GM18499 (cell line): ENCODE measurements at regions not wholly inside any gene's neighbourhood (a gene's known extent, or its start where the extent isn't known, plus 50 kb on each side); places are given as distances from the start of the nearest gene placed in this dataset.
"Not testable (repeated sequence)": the region's sequence is repeated elsewhere in the genome, so short reads cannot be mapped to it uniquely, and the experiment has no call there.

ENCODE experiments used
- ATAC-seq: cut with Tn5 transposase; IDR thresholded peaks from one replicate; pipeline ENCODE4 v1.9.1; 2021; ENCODE audit warnings: moderate number of reproducible peaks; ENCODE audit not compliant: insufficient read depth, unreplicated experiment

GRCh38 chr12:31832740-31833729, 104.2 kb upstream of the AMN1 start:
- ATAC-seq: no peak

DNA sequence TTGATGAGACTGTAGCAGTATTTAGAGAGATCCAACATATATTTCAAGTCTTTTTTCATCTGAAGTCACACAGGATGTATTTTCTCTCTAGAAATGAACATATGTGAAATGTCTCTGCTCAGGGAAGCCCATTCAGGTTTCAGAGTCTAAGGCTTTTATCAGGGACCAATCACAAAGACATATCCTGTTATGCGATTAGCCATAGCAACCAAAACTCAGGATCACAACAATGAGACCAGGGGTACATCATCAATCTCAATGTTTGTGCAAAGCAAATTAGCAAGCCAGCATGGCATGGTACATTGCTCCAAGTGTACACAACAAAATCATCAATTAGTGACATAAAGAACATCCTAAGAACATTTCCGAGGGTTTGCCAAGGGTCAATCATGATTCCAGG, 99.2 kb upstream of the AMN1 start:
- ATAC-seq: no peak

GRCh38 chr12:31822761-31823160, 93.9 kb upstream of the AMN1 start:
- ATAC-seq: no peak

DNA sequence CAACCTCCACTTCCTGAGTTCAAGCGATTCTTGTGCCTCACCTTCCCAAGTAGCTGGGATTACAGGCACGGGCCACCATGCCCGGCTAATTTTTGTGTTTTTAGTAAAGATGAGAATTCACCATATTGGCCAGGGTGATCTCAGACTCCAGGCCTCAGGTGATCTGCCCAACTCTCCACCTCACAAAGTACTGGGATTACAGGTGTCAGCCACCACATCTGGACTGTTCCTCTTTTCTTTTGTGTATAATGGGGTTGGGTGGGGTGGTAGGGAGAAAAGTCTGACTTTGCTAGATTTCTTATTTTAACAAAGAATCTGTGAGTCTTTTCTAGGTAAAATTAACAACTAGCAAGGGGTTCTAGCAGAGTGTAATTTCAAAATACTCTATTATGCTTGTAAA, 92.7 kb upstream of the AMN1 start:
- no peak for ATAC-seq

DNA sequence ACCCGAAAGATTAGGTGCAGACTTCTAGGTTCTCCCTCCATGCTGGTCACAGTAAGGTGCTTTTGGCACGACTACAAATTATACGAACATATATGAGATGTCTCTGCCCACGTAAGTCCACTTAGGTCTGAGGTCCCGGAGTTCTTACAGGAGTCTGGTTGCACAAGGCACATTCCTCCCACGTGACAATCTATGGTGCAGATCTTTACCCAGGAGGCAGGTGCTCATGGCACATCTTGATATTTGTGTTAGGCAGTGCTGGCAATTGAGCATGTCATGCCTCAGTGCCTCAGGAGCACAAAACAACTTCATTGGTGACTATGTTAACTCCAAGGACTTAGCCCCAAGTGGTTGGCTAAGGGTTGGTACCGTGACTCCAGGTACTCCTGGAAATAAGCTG, 92.0 kb upstream of the AMN1 start:
- no peak for ATAC-seq

- no peak for ATAC-seq
Observed at GRCh38 chr12:31819427-31819826, 90.6 kb upstream of the AMN1 start.

- ATAC-seq: no peak
Observed at GRCh38 chr12:31818623-31819268, 89.9 kb upstream of the AMN1 start.

DNA sequence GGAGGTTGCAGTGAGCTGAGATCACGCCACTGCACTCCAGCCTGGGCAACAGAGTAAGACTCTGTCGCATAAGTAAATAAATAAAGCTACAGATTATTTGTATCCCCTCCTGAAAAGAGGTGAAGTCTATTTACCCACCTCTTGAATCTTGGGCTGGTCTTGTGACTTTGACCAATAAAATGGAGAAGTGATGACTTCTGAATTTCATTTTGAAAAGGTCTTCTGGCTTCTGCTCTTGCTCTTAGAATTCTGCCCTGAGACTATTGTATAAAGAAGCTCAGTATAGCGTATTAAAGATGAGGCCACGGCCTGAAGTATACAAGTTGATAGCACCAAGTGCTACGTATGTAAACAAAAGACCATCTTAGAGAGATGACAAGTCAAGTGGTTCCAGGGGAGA, 88.3 kb upstream of the AMN1 start:
- ATAC-seq: no peak

DNA sequence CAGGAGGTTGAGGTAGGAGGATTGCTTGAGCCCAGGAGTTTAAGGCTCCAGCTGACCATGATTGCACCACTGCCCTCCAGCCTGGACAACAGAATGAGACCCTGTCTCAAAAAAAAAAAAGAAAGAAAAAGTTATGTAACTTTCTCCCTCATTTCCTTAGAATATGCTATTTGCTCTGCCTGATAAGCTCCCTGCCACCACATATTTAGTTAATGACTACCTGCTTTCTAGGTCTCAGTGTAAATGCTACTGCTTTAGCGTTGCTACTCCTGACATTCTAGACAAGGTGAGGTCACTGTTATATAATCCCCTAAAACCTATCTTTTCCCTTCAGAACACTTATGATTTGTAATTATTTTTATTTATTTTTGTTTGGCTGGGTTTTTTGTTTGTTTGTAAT, 86.3 kb upstream of the AMN1 start:
- no peak for ATAC-seq

GRCh38 chr12:31813305-31813704, 84.5 kb upstream of the AMN1 start:
- no peak for ATAC-seq

GRCh38 chr12:31807773-31808097, 78.9 kb upstream of the AMN1 start:
- ATAC-seq: no peak

DNA sequence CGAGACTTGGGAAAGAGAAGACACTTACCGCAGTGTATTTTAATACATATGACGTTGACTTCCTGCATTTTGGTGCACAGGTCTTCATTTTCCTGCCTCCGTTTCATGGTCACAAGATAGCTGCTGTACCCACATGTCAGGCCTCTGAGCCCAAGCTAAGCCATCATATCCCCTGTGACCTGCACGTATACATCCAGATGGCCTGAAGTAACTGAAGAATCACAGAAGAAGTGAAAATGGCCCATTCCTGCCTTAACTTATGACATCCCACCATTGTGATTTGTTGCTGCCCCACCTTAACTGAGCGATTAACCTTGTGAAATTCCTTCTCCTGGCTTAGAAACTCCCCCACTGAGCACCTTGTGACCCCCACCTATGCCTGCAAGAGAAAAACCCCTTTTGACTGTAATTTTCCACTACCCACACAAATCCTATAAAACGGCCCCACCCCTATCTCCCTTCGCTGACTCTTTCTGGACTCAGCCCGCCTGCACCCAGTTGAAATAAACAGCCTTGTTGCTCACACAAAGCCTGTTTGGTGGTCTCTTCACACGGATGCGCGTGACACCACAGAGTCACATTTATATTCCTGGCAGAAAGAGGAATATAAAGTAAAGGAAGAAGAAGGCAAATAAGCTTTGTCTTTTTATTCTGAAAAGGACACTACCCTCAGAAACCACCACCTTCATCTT, 78.4 kb upstream of the AMN1 start:
- not testable (repeated sequence) for ATAC-seq

DNA sequence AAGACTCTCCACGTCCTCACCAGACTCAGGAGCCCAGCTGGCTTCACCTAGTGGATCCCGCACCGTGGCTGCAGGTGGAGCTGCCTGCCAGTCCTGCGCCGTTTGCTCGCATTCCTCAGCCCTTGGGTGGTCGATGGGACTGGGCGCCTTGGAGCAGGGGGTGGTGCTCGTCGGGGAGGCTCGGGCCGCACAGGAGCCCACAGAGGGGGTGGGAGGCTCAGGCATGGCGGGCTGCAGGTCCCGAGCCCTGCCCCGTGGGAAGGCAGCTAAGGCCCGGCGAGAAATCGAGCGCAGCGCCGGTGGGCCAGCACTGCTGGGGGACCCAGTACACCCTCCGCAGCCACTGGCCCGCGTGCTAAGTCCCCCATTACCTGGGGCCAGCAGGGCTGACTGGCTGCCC, 76.9 kb upstream of the AMN1 start:
- ATAC-seq: not testable (repeated sequence)

- not testable (repeated sequence) for ATAC-seq
Observed at GRCh38 chr12:31804707-31805106, 75.9 kb upstream of the AMN1 start.

DNA sequence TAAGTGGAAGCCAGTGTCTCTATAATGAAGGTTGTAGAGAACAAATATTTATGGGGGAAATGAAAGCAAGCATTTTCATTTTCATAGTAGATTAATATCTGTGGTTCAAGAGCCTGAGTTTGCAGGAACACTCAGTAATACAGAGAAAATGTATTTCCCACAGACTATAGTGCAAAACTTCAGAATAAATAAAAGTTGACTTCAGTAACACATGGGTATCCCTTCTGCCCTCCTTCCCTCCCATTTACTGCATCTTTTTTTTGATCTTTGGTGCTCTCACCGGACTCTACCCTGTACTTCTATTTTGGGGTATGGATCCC, 75.3 kb upstream of the AMN1 start:
- no peak for ATAC-seq

DNA sequence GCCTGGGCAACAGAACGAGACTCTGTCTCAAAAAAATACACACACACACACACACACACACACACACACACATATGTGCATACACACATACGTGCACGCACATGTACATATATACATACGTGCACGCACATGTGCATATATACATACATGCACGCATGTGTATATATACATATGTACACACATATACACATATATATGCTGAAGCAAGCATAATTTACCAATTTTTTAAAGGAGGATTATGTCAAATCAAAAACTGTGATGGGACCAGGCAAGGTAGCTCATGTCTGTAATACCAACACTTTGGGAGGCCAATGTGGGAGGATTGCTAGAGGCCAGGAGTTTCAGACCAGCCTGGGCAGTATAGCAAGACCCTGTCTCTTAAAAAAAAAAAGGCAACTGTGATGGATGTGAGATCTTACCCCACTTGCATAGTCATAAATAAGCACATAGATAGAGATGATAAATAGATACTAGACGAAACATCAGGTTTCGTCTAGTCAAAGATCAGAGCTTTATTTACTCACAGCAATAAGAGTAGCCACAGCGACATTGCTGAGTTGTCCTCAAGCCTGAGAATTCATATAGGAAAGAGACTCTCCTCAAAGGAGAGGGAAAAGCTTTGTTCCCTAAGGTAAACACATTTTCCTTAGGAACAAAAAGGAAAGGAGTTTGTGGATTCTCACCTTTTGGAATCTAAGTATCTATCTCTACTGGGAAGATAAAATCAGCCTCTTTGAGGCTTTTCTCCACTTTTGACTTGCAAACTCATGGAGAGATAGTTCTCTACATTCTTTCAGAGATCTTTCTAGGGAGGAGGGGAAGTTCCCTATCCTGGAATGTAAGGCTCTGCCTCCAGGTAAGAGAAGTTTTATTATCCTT, 74.7 kb upstream of the AMN1 start:
- no peak for ATAC-seq

DNA sequence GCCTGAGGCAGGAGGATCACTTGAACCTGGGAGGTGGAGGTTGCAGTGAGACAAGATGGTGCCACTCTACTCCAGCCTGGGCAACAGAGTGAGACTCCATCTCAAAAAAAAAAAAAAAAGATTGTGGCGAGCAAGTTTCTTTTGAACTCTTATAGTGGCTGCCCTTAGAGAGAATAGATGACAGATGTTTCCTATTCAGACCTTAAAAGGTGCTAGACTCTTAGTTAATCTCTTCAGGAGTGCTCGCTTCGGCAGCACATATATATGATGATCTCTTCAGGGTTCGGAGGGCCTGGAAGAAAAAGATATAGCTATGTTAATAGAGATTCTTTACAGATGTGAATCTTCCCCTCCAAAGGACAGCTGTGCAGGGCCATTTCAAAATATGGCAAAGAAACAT, 73.1 kb upstream of the AMN1 start:
- no peak for ATAC-seq

DNA sequence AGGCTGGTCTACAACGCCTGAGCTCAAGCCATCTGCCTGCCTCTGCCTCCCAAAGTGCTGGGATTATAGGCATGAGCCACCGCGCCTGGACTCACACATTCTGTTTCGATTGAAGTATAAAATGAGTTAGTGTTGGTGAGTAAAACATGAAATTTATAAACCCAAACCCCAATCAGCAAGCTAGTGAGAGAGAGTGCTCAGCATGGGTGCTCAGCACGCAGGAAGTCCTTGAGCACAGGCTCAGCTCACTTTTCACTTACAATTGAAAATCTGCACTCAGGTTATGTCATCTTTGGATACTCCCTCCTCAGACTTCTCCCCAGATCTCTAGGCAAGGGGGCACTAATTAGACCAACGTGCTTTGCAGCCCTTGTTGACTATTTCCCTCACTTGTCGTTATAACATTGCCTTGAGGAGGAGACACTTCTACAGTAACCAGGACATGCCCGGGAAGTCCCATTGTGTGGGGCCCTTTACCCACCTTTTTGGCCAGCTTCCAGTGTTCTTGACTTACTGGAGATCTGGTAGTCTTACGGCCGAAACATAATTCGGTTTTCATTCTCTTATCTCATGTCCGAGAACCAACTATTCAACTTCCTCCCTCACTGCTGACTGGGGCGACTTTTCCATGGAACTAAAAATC, 68.5 kb upstream of the AMN1 start:
- ATAC-seq: no peak

DNA sequence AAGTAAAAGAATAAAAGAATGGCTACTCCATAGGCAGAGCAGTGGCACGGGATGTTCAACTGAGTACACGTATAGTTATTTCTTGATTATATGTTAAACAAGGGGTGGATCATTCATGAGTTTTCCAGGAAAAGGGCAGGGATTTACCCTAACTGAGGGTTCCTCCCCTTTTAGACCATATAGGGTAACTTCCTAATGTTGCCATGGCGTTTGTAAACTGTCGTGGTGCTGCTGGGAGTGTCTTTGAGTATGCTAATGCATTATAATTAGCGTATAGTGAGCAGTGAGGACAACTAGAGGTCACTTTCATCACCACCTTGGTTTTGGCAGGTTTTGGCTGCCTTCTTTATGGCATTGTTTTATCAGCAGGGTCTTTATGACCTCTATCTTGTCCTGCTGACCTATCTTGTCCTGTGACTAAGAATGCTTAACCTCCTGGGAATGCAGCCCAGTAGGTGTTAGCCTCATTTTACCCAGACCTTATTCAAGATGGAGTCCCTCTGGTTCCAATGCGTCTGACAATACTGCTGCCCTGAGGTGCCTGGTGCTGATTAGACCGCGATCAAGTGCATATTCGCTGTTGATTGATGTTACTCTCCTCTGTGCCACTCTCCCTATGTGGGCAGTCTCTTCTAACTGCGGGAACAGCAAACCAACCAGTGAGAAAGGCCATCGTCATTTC, 67.6 kb upstream of the AMN1 start:
- ATAC-seq: no peak
